Loucy (cell line): ENCODE measurements at regions not wholly inside any gene's neighbourhood (a gene's known extent, or its start where the extent isn't known, plus 50 kb on each side); places are given as distances from the start of the nearest gene placed in this dataset.

Experiments
- H2AFZ ChIP-seq: fragments of 200-600 bp; sonication (generic); 2 replicates; pipeline ENCODE4 v1.6.0; 2016; ENCODE audit warnings: antibody characterized with exemption, mild to moderate bottlenecking, low read length, moderate library complexity
- H3F3A ChIP-seq: fragments of 200-600 bp; 2 replicates; pipeline ENCODE4 v1.6.0; 2016; ENCODE audit warnings: antibody characterized with exemption, low read depth, mild to moderate bottlenecking
- H3K27me3 ChIP-seq: fragments of 200-600 bp; sonication (generic); 2 replicates; pipeline ENCODE4 v1.6.1; 2014; ENCODE audit warnings: low read length, mild to moderate bottlenecking; ENCODE audit not compliant: insufficient read depth, poor library complexity, severe bottlenecking
- H3K36me3 ChIP-seq: fragments of 200-600 bp; sonication (generic); 2 replicates; pipeline ENCODE4 v1.6.1; 2016; ENCODE audit warnings: low read length; ENCODE audit not compliant: insufficient read depth
- H3K4me1 ChIP-seq: fragments of 200-600 bp; sonication (generic); 2 replicates; pipeline ENCODE4 v1.5.1; 2014; ENCODE audit warnings: low read length, mild to moderate bottlenecking; ENCODE audit not compliant: insufficient read depth, poor library complexity, severe bottlenecking
- H3K4me2 ChIP-seq: fragments of 200-600 bp; sonication (generic); 2 replicates; pipeline ENCODE4 v1.6.0; 2014; ENCODE audit warnings: antibody characterized with exemption, low read length, low read depth, mild to moderate bottlenecking; ENCODE audit not compliant: poor library complexity, severe bottlenecking
- H3K4me3 ChIP-seq: fragments of 200-600 bp; sonication (generic); 2 replicates; pipeline ENCODE4 v1.5.1; 2014; ENCODE audit warnings: low read length, mild to moderate bottlenecking, mixed read lengths; ENCODE audit not compliant: poor library complexity, severe bottlenecking
- H3K79me2 ChIP-seq: fragments of 200-600 bp; sonication (generic); 2 replicates; pipeline ENCODE4 v1.6.1; 2014; ENCODE audit warnings: low read length; ENCODE audit not compliant: insufficient read depth
- H3K9ac ChIP-seq: fragments of 200-600 bp; sonication (generic); 2 replicates; pipeline ENCODE4 v1.6.0; 2014; ENCODE audit warnings: mild to moderate bottlenecking, low read depth, low read length, moderate library complexity; ENCODE audit not compliant: poor library complexity, severe bottlenecking
- H3K9me2 ChIP-seq: fragments of 200-600 bp; sonication (generic); replicated peaks from 2 replicates; pipeline ENCODE4 v1.6.1; 2016; ENCODE audit warnings: low read depth, low read length, mixed read lengths
- H3K9me3 ChIP-seq: fragments of 200-600 bp; sonication (generic); 2 replicates; pipeline ENCODE4 v1.6.1; 2014; ENCODE audit warnings: mild to moderate bottlenecking, antibody characterized with exemption, low read length, low read depth; ENCODE audit not compliant: insufficient read depth
- H4K20me1 ChIP-seq: fragments of 200-600 bp; sonication (generic); 2 replicates; pipeline ENCODE4 v1.6.0; 2014; ENCODE audit warnings: antibody characterized with exemption, low read length, mild to moderate bottlenecking; ENCODE audit not compliant: insufficient read depth, poor library complexity, severe bottlenecking
- EZH2phosphoT487 ChIP-seq: fragments of 200-600 bp; IDR thresholded peaks from 2 replicates; pipeline ENCODE4 v1.6.1; 2018; ENCODE audit warnings: antibody characterized with exemption, mild to moderate bottlenecking, moderate library complexity, borderline replicate concordance
- TF ChIP-seq, protein P1 (sequence below): fragments of 200-600 bp; sonication (generic); conservative IDR thresholded peaks from 2 replicates; pipeline ENCODE4 v1.5.1; 2014; ENCODE audit warnings: mild to moderate bottlenecking, antibody characterized with exemption, low read length

DNA sequence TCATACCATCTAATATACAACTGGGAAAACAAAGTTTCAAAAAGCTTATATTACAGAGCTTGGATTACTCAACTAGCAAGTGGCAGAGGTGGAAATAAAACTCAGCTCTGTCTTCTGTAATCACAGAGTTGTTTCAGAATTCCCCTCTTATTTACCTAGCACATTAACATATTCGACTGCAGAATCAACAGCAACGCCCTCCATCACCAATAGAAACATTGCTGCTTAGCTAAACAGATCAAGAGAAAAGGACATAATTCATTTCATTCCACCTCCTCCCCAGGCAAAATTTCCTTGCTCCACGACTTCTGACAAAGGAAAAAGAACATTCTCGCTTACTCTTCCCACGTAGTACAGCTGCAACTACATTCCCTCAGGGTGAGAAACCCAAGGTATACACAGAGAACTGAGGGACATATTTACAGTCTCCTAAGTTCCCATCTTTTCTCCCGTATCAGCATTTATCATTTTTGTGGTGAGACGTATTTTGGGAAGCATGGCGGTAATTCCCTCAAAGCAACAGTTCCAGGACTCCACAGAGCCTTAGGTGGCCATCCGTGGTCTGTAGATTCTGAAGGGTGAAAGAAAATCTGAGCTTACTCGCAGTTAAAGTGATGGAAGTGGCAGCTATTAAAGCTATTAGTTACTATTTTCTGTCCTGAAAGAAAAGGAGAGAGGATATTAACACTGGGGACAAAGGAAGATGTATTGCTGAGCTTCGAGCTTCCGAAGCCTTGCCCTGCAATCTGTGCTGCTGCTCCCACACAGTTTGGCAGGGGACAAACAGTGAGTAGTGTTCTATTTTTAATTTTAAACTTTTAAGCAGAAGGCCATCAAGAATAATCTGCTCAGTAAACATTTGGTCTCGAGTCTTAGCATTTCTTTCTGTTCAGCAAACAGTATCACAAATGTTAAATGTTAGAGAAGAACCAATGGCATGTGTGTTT is 1296.2 kb downstream of the CDH8 start:
- no peak overlapping the region for H2AFZ ChIP-seq
- H3K4me2 ChIP-seq: no peak overlapping the region
- no peaks in the 10 kb centered on the region for H3K79me2 ChIP-seq
- no peak overlapping the region for H3K9ac ChIP-seq
- no peaks in the 10 kb centered on the region for H3K36me3 ChIP-seq
- no peaks in the 10 kb centered on the region for H3K27me3 ChIP-seq
- no peaks in the 10 kb centered on the region for H4K20me1 ChIP-seq
- no peak overlapping the region for H3K4me3 ChIP-seq
- TF ChIP-seq, protein P1, sequence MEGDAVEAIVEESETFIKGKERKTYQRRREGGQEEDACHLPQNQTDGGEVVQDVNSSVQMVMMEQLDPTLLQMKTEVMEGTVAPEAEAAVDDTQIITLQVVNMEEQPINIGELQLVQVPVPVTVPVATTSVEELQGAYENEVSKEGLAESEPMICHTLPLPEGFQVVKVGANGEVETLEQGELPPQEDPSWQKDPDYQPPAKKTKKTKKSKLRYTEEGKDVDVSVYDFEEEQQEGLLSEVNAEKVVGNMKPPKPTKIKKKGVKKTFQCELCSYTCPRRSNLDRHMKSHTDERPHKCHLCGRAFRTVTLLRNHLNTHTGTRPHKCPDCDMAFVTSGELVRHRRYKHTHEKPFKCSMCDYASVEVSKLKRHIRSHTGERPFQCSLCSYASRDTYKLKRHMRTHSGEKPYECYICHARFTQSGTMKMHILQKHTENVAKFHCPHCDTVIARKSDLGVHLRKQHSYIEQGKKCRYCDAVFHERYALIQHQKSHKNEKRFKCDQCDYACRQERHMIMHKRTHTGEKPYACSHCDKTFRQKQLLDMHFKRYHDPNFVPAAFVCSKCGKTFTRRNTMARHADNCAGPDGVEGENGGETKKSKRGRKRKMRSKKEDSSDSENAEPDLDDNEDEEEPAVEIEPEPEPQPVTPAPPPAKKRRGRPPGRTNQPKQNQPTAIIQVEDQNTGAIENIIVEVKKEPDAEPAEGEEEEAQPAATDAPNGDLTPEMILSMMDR: no peak
- no peak for TF ChIP-seq EZH2phosphoT487
- H3K9me2 ChIP-seq: no peaks in the 10 kb centered on the region
- no peaks in the 10 kb centered on the region for H3K4me1 ChIP-seq
- no peaks in the 10 kb centered on the region for H3K9me3 ChIP-seq
- no peaks in the 10 kb centered on the region for H3F3A ChIP-seq

DNA sequence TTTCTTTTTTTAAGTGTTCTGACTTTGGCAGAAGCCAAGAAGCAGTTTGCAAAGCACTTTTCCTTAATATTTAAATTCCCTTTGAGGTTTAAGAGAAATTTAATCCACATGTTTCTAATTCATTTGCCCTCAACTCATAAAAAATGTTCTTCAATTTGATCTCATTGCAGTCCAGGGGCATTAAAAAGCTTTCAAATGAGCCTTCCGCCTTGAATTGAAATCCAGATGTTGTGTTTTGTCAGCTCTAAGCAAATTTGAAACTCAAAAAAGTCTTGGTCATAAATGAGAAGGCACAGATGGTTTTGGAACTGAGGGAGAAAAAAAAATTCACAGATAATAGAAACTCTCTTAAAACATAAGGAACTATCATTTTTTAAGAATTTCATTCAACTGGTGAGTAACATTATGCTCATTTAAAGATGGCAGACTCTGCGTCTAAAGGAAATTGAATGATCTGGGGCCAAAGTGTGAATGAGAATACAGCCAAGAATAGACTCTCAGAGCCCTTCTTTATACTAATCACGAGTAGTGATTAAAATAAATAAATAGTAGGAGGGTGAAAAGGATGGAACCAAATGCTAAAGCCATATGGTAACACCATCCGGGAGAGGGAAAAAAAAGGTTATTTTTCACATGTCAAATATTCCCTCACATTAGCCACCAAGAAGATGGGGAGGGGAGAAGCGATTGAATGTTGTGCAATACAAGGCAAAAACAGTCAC is 1304.7 kb downstream of the CDH8 start:
- no peak overlapping the region for H3K4me3 ChIP-seq
- no peak overlapping the region for H3K4me2 ChIP-seq
- H3F3A ChIP-seq: no peaks in the 10 kb centered on the region
- H3K9me2 ChIP-seq: no peaks in the 10 kb centered on the region
- no peaks in the 10 kb centered on the region for H3K9me3 ChIP-seq
- H3K27me3 ChIP-seq: no peaks in the 10 kb centered on the region
- H4K20me1 ChIP-seq: no peaks in the 10 kb centered on the region
- TF ChIP-seq, protein P1: no peak
- no peak for TF ChIP-seq EZH2phosphoT487
- H3K79me2 ChIP-seq: no peaks in the 10 kb centered on the region
- no peak overlapping the region for H2AFZ ChIP-seq
- no peak overlapping the region for H3K9ac ChIP-seq
- no peaks in the 10 kb centered on the region for H3K36me3 ChIP-seq
- H3K4me1 ChIP-seq: no peaks in the 10 kb centered on the region

DNA sequence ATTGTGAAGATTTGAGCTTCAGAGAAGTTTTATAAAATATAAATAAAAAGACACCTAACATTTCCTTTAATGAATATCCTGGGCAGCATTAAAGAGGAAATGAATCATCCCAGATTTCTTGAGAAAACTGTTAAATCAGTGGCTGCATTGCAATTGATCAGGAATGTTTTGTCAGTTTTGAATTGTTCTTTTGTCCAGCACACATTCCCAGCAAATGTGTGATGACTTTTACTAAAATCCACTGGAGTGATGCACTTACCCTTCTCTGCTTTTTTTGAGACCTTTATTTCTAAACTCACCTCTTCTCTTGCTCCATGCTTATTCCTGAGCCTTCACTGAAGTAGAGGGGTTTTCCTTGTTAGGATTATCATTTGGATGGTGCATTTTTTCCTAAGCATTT is 1307.2 kb downstream of the CDH8 start:
- Histone ChIP-seq H3K36me3 (no peaks in the 10 kb centered on the region), H3K27me3 (no peaks in the 10 kb centered on the region), H3K9me3 (no peaks in the 10 kb centered on the region), H3K9me2 (no peaks in the 10 kb centered on the region), H3K4me1 (no peaks in the 10 kb centered on the region), H3K4me3 (no peak overlapping the region), H3F3A (no peaks in the 10 kb centered on the region), H2AFZ (no peak overlapping the region), H4K20me1 (no peaks in the 10 kb centered on the region), H3K79me2 (no peaks in the 10 kb centered on the region), H3K9ac (no peak overlapping the region), H3K4me2 (no peak overlapping the region)
- TF ChIP-seq, protein P1: no peak
- TF ChIP-seq EZH2phosphoT487: no peak
